Right lobe of liver (tissue), 6 donors: ENCODE measurements at regions not wholly inside any gene's neighbourhood (a gene's known extent, or its start where the extent isn't known, plus 50 kb on each side); places are given as distances from the start of the nearest gene placed in this dataset.
A peak's percentile ranks its signal among the peaks of the same experiment; 100 is the strongest.

ENCODE experiments used
- ATAC-seq, 4 donors: fragments of 200-7000 bp; cut with Tn5 transposase; one replicate each; pipeline ENCODE4 v1.9.1; 2020; ENCODE audit warnings: mild to moderate bottlenecking in 4 of 4, moderate library complexity in 4 of 4
- DNase-seq, 3 donors: peaks; one replicate each; pipeline ENCODE4 v3.0.0-alpha.2; 2020
- H3K27ac ChIP-seq, 3 donors: fragments of 200-600 bp; one replicate each; pipeline ENCODE4 v1.8.0; 2022
- H3K27me3 ChIP-seq, 2 donors: fragments of 200-600 bp; one replicate each; pipeline ENCODE4 v1.8.0; 2022
- H3K36me3 ChIP-seq, 4 donors: fragments of 200-600 bp; sonication (generic) in 1 of 4; one replicate each; pipeline versions ENCODE4 v1.5.1 to v1.8.0; 2017 to 2022; ENCODE audit warnings: control low read depth in 1 of 4
- H3K4me1 ChIP-seq, 4 donors: fragments of 200-600 bp; sonication (generic) in 1 of 4; one replicate each; pipeline versions ENCODE4 v1.5.1 to v1.8.0; 2017 to 2022; ENCODE audit warnings: control low read depth in 1 of 4
- H3K4me3 ChIP-seq, 3 donors: fragments of 200-600 bp; one replicate each; pipeline ENCODE4 v1.8.0; 2022
- H3K9me3 ChIP-seq, 4 donors: fragments of 200-600 bp; sonication (generic) in 1 of 4; one replicate each; pipeline versions ENCODE4 v1.5.1 to v1.8.0; 2017 to 2022; ENCODE audit warnings: control low read depth in 1 of 4
- POLR2A ChIP-seq: fragments of 450-650 bp; IDR thresholded peaks from one replicate; pipeline ENCODE4 v1.6.1; 2017; ENCODE audit warnings: antibody characterized with exemption, mild to moderate bottlenecking
- WGBS: methylation state at CpG from one replicate; pipeline ENCODE4 v1.1.6; 2018; ENCODE audit warnings: low coverage, low lambda C conversion rate; ENCODE audit not compliant: insufficient coverage; ENCODE audit errors: missing lambda C conversion rate; 5-methylcytosine and 5-hydroxymethylcytosine counted together
- intact Hi-C, 2 donors: fragments of 100-400 bp; cut with DNase I; formaldehyde crosslinking; loops; one replicate each; pipeline versions ENCODE4 v1.11.2 to v1.14.1; 2022
- TF ChIP-seq, protein P1 (sequence below), 4 donors: fragments of 200-600 bp in 3 of 4; fragments of 450-650 bp in 1 of 4; IDR thresholded peaks; one replicate each; pipeline versions ENCODE4 v1.5.1 to v1.8.0; 2016 to 2022; ENCODE audit warnings: antibody characterized with exemption in 4 of 4, mild to moderate bottlenecking in 2 of 4
- donor health status: DM: no; HTN: yes; CAD: no.
- donor health status: DM: no; HTN: no; CAD: no.
- donor health status: DM: no; HTN: no; CAD: no.
- donor health status: DM: no; HTN: yes; CAD: no.
- donor health status: DM: no; HTN: yes; CAD: no.

DNA sequence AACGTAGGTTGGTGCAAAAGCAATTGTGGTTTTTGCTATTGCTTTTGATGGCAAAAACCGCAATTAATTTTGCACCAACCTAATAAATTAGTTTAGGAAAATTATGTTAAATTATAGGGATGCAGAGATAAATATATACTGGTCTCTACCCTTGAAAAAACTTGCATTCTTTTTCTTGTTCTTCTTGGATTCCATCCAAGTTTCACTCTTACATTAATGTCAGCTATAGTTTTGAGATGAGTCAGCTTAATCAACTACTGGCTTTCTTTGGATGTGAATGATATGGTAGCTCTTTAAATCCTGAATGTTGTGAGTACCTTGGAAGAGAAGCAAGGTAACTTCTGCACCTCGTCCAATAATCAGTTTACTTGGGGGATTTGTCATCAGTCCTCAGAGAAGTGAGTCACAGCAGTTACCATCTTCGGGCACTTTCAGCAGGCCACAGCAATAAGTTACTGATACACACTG, 549.0 kb upstream of the ZNF608 start:
- no peaks in the 10 kb centered on the region for H3K36me3 ChIP-seq
- H3K4me1 ChIP-seq, result peaks cover 0 to 11% (median 2%) of the 10 kb centered on the region in 4 donors
- H3K9me3 ChIP-seq, result no peaks in the 10 kb centered on the region
- TF ChIP-seq, protein P1, sequence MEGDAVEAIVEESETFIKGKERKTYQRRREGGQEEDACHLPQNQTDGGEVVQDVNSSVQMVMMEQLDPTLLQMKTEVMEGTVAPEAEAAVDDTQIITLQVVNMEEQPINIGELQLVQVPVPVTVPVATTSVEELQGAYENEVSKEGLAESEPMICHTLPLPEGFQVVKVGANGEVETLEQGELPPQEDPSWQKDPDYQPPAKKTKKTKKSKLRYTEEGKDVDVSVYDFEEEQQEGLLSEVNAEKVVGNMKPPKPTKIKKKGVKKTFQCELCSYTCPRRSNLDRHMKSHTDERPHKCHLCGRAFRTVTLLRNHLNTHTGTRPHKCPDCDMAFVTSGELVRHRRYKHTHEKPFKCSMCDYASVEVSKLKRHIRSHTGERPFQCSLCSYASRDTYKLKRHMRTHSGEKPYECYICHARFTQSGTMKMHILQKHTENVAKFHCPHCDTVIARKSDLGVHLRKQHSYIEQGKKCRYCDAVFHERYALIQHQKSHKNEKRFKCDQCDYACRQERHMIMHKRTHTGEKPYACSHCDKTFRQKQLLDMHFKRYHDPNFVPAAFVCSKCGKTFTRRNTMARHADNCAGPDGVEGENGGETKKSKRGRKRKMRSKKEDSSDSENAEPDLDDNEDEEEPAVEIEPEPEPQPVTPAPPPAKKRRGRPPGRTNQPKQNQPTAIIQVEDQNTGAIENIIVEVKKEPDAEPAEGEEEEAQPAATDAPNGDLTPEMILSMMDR (IDR thresholded peaks at IDR 0.05), result no peak
- no peak for TF ChIP-seq POLR2A
- DNase-seq (no peak), ATAC-seq (no peak)
- WGBS, result 82% methylated on average over 4 of the region's 4 CpGs
- no peaks in the 10 kb centered on the region for H3K27me3 ChIP-seq
- intact Hi-C loops, result no loop called here
- H3K4me3 ChIP-seq, result no peak overlapping the region
- no peak overlapping the region for H3K27ac ChIP-seq

DNA sequence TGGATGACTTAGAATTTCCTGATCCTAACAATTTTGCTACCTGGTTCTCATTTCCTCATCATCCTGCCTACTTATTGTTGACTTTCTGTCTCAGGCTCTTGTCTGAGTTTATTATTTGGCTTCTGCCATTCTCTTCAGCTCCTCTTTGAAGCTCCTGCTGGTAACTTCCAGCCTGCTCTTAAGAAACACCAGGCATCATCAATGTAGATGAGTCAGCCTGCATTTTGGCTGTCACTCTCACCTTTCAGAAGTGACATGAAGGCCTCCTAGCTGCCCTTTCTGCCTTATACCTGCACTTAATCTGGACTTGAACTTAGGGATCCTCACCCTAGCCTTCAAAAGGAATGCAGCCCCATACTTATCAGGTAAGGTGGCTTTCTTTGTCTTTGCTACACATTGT, 551.8 kb upstream of the ZNF608 start:
- Histone ChIP-seq H3K27ac (no peak overlapping the region), H3K27me3 (no peaks in the 10 kb centered on the region), H3K9me3 (no peaks in the 10 kb centered on the region), H3K4me3 (no peak overlapping the region), H3K36me3 (no peaks in the 10 kb centered on the region), H3K4me1 (no peaks in the 10 kb centered on the region)
- intact Hi-C loops, result no loop called here
- TF ChIP-seq, protein P1 (IDR thresholded peaks at IDR 0.05), result no peak
- no peak for TF ChIP-seq POLR2A
- no peak for DNase-seq
- ATAC-seq, result peak in 1 of 4 donors; percentile 18

GRCh38 chr5:125298746-125299379, 552.4 kb upstream of the ZNF608 start:
- Histone ChIP-seq H3K4me3 (no peak overlapping the region), H3K27ac (no peak overlapping the region), H3K9me3 (no peaks in the 10 kb centered on the region), H3K4me1 (no peaks in the 10 kb centered on the region), H3K36me3 (no peaks in the 10 kb centered on the region), H3K27me3 (no peaks in the 10 kb centered on the region)
- intact Hi-C loops, result no loop called here
- WGBS, result 82% methylated on average over 1 of the region's 1 CpG
- ATAC-seq (no peak), DNase-seq (no peak)
- no peak for TF ChIP-seq POLR2A
- TF ChIP-seq, protein P1 (IDR thresholded peaks at IDR 0.05), result no peak

DNA sequence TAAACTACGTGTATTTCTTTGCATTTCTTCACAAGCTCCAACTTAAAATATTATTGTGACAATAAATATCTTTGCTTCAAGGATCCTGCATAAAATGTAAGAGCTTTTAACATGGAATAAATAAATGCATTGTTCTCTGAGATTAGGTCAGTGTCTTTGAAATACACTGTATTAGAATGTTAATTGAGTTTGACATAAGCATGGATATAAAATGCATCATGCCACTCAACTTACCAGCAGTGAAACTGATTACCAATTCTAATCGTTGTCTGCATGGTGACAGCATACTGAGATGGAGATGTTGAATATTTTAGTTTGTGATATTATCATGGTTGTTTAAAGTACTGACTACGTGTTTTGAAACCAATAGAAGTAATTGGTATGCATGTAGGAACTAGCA, 555.3 kb upstream of the ZNF608 start:
- intact Hi-C loops, result no loop called here
- WGBS, result 60% methylated on average over 3 of the region's 3 CpGs
- ATAC-seq, result no peak

More for the DNA sequence above, 555.3 kb upstream of the ZNF608 start:
- H3K4me3 ChIP-seq, result no peak overlapping the region
- TF ChIP-seq POLR2A, result no peak
- TF ChIP-seq, protein P1 (IDR thresholded peaks at IDR 0.05), result no peak
- no peaks in the 10 kb centered on the region for H3K36me3 ChIP-seq
- no peaks in the 10 kb centered on the region for H3K4me1 ChIP-seq
- no peaks in the 10 kb centered on the region for H3K27me3 ChIP-seq
- H3K9me3 ChIP-seq, result no peaks in the 10 kb centered on the region
- no peak for DNase-seq
- H3K27ac ChIP-seq, result no peak overlapping the region
